ENCODE measurements at regions not wholly inside any gene's neighbourhood (a gene's known extent, or its start where the extent isn't known, plus 50 kb on each side); places are given as distances from the start of the nearest gene placed in this dataset.
A peak's percentile ranks its signal among the peaks of the same experiment; 100 is the strongest.

- Histone ChIP-seq H3K27ac (peak overlapping the region in 1 of 2 donors; percentile 15), H3K9me3 (peaks cover 0 to 5% of the 10 kb centered on the region in 2 donors), H3K27me3 (peaks cover 0 to 61% of the 10 kb centered on the region in 2 donors), H3K36me3 (no peaks in the 10 kb centered on the region), H3K4me1 (no peaks in the 10 kb centered on the region), H3K4me3 (no peak overlapping the region)
- no peak for DNase-seq (ENCODE audit: low spot score in 2 of 2)
- intact Hi-C loops (cut with DNase I; ENCODE audit: low total_unique reads), result no loop called here
- TF ChIP-seq POLR2A (IDR thresholded peaks at IDR 0.05) (no peak), POLR2AphosphoS5 (IDR thresholded peaks at IDR 0.05) (no peak), CTCF (IDR thresholded peaks at IDR 0.05) (no peak)
Measured at GRCh38 chrX:39418731-39419638, 617.7 kb downstream of the MID1IP1 start.

DNA sequence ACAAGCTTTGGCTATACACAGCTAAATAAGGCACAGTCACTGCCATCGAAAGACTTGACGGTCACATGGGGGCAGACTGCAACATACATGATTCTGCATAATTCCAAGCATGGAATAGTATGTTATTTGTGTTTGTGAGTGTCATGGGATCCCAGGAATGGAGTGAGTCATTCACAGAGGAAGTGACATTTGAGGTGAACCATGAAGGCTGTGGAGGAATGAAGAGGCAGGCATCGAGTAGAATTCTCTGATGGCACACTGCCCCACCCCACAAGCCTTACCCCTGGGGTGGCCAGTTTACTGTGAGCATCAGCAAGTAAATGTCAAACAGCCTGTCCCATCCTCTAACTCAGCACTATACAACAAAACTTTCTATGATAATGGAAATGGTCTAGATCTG is 619.7 kb downstream of the MID1IP1 start:
- TF ChIP-seq CTCF (IDR thresholded peaks at IDR 0.05), result no peak
- no peak for TF ChIP-seq POLR2A (IDR thresholded peaks at IDR 0.05)
- no peak for TF ChIP-seq POLR2AphosphoS5 (IDR thresholded peaks at IDR 0.05)
- H3K27ac ChIP-seq, result no peak overlapping the region
- no peaks in the 10 kb centered on the region for H3K4me1 ChIP-seq
- intact Hi-C loops (cut with DNase I; ENCODE audit: low total_unique reads), result no loop called here
- peaks cover 0 to 61% of the 10 kb centered on the region in 2 donors for H3K27me3 ChIP-seq
- H3K4me3 ChIP-seq, result no peak overlapping the region
- no peak for DNase-seq (ENCODE audit: low spot score in 2 of 2)
- H3K9me3 ChIP-seq, result peaks cover 0 to 5% of the 10 kb centered on the region in 2 donors
- H3K36me3 ChIP-seq, result no peaks in the 10 kb centered on the region

- TF ChIP-seq CTCF (IDR thresholded peaks at IDR 0.05), result no peak
- no peak for TF ChIP-seq POLR2A (IDR thresholded peaks at IDR 0.05)
- no peak for TF ChIP-seq POLR2AphosphoS5 (IDR thresholded peaks at IDR 0.05)
- no peaks in the 10 kb centered on the region for H3K36me3 ChIP-seq
- H3K27me3 ChIP-seq, result peaks cover 0 to 50% of the 10 kb centered on the region in 2 donors
- no peaks in the 10 kb centered on the region for H3K9me3 ChIP-seq
- no peaks in the 10 kb centered on the region for H3K4me1 ChIP-seq
- H3K4me3 ChIP-seq, result no peak overlapping the region
- intact Hi-C loops (cut with DNase I; ENCODE audit: low total_unique reads), result no loop called here
- DNase-seq (ENCODE audit: low spot score in 2 of 2), result no peak
- no peak overlapping the region for H3K27ac ChIP-seq
Measured at GRCh38 chrX:39425124-39425806, 624.0 kb downstream of the MID1IP1 start.

- H3K4me1 ChIP-seq, result no peaks in the 10 kb centered on the region
- TF ChIP-seq POLR2A (IDR thresholded peaks at IDR 0.05), result no peak
- no peak for TF ChIP-seq CTCF (IDR thresholded peaks at IDR 0.05)
- no peak for TF ChIP-seq POLR2AphosphoS5 (IDR thresholded peaks at IDR 0.05)
- intact Hi-C loops (cut with DNase I; ENCODE audit: low total_unique reads), result no loop called here
- H3K27me3 ChIP-seq, result peaks cover 0 to 42% of the 10 kb centered on the region in 2 donors
- H3K9me3 ChIP-seq, result no peaks in the 10 kb centered on the region
- H3K36me3 ChIP-seq, result no peaks in the 10 kb centered on the region
- no peak overlapping the region for H3K4me3 ChIP-seq
- DNase-seq (ENCODE audit: low spot score in 2 of 2), result no peak
- H3K27ac ChIP-seq, result no peak overlapping the region
Measured at GRCh38 chrX:39426101-39426500, 624.8 kb downstream of the MID1IP1 start.

GRCh38 chrX:39427492-39427891 is 626.2 kb downstream of the MID1IP1 start:
- Histone ChIP-seq H3K27me3 (peaks cover 0 to 44% of the 10 kb centered on the region in 2 donors), H3K4me3 (no peak overlapping the region), H3K9me3 (no peaks in the 10 kb centered on the region), H3K4me1 (no peaks in the 10 kb centered on the region), H3K27ac (no peak overlapping the region), H3K36me3 (no peaks in the 10 kb centered on the region)
- intact Hi-C loops (cut with DNase I; ENCODE audit: low total_unique reads), result no loop called here
- DNase-seq (ENCODE audit: low spot score in 2 of 2), result no peak
- TF ChIP-seq POLR2A (IDR thresholded peaks at IDR 0.05), result no peak
